ENCODE measurements at regions not wholly inside any gene's neighbourhood (a gene's known extent, or its start where the extent isn't known, plus 50 kb on each side); places are given as distances from the start of the nearest gene placed in this dataset.

DNA sequence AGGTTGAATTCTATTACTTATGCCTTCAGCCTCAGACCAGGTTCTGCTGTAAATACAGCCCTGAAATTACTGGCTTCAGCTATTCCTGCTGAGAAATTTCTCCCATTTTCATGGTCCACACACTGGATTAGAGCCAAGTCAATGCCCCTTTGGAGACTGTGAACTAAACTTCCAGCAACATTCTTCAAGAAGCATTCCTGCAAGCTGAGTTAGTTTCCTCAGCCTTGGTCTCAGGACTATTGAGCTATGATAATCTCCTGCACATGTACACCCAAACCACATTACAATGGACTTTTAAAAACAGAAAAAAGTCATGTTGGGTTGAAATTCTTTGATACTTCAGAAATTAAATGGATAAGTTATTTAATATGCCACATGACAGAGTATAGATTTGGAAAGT, 58.0 kb upstream of the AVPR1A start:
- Mint-ChIP-seq H3K36me3 (no peaks in the 10 kb centered on the region), H3K4me3 (no peak overlapping the region), H3K27me3 (ENCODE audit: low read depth in 3 of 3) (peaks cover 0 to 2% (median 0%) of the 10 kb centered on the region in 3 donors), H3K27ac (no peak overlapping the region), H3K4me1 (no peaks in the 10 kb centered on the region), H3K9me3 (peaks cover 0 to 5% (median 2%) of the 10 kb centered on the region in 7 donors)
- H3K27me3 ChIP-seq (ENCODE audit: control insufficient read depth in 2 of 2, insufficient read depth in 2 of 2, low read length in 2 of 2) = no peaks in the 10 kb centered on the region
- TF ChIP-seq, protein P1, sequence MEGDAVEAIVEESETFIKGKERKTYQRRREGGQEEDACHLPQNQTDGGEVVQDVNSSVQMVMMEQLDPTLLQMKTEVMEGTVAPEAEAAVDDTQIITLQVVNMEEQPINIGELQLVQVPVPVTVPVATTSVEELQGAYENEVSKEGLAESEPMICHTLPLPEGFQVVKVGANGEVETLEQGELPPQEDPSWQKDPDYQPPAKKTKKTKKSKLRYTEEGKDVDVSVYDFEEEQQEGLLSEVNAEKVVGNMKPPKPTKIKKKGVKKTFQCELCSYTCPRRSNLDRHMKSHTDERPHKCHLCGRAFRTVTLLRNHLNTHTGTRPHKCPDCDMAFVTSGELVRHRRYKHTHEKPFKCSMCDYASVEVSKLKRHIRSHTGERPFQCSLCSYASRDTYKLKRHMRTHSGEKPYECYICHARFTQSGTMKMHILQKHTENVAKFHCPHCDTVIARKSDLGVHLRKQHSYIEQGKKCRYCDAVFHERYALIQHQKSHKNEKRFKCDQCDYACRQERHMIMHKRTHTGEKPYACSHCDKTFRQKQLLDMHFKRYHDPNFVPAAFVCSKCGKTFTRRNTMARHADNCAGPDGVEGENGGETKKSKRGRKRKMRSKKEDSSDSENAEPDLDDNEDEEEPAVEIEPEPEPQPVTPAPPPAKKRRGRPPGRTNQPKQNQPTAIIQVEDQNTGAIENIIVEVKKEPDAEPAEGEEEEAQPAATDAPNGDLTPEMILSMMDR (IDR thresholded peaks at IDR 0.05) = no peak
- H4K20me1 ChIP-seq (ENCODE audit: insufficient read depth, low read length) = no peaks in the 10 kb centered on the region
- no peak overlapping the region for H3K4me3 ChIP-seq (replicated peaks in 1 of 3; ENCODE audit: low read depth in 2 of 3, low read length in 3 of 3)
- no peaks in the 10 kb centered on the region for H3K4me1 ChIP-seq (ENCODE audit: control insufficient read depth in 1 of 2, insufficient read depth in 2 of 2, low read length in 2 of 2)
- H3K4me2 ChIP-seq (replicated peaks; ENCODE audit: extremely low read depth, low read length, poor library complexity, severe bottlenecking) = no peak overlapping the region
- no peaks in the 10 kb centered on the region for H3K79me2 ChIP-seq (ENCODE audit: insufficient read depth, low read length)
- no peaks in the 10 kb centered on the region for H3K36me3 ChIP-seq (replicated peaks in 1 of 2; ENCODE audit: control insufficient read depth in 1 of 2, insufficient read depth in 2 of 2, low read length in 2 of 2)
- no peak overlapping the region for H3K27ac ChIP-seq (ENCODE audit: low read depth in 1 of 2, low read length in 2 of 2)
- no peak for DNase-seq
- H3K9ac ChIP-seq (ENCODE audit: insufficient read depth, low read length, poor library complexity, severe bottlenecking) = no peak overlapping the region
- intact Hi-C loops (cut with micrococcal nuclease) = no loop called here
- no peak overlapping the region for H2AFZ ChIP-seq (ENCODE audit: insufficient read depth, low read depth, low read length, poor library complexity, severe bottlenecking)
- H3K9me3 ChIP-seq (replicated peaks in 1 of 2; ENCODE audit: control insufficient read depth in 1 of 2, insufficient read depth in 1 of 2, low read length in 2 of 2) = no peaks in the 10 kb centered on the region

GRCh38 chr12:63206909-63207308, 55.9 kb upstream of the AVPR1A start:
- 67% methylated on average over 1 of the region's 3 CpGs for WGBS (ENCODE audit: insufficient coverage)
- Histone ChIP-seq H3K9me3 (replicated peaks in 1 of 2; ENCODE audit: control insufficient read depth in 1 of 2, insufficient read depth in 1 of 2, low read length in 2 of 2) (no peaks in the 10 kb centered on the region), H3K4me3 (replicated peaks in 1 of 3; ENCODE audit: low read depth in 2 of 3, low read length in 3 of 3) (no peak overlapping the region), H3K27me3 (ENCODE audit: control insufficient read depth in 2 of 2, insufficient read depth in 2 of 2, low read length in 2 of 2) (no peaks in the 10 kb centered on the region), H3K36me3 (replicated peaks in 1 of 2; ENCODE audit: control insufficient read depth in 1 of 2, insufficient read depth in 2 of 2, low read length in 2 of 2) (no peaks in the 10 kb centered on the region), H3K9ac (ENCODE audit: insufficient read depth, low read length, poor library complexity, severe bottlenecking) (no peak overlapping the region), H3K4me1 (ENCODE audit: control insufficient read depth in 1 of 2, insufficient read depth in 2 of 2, low read length in 2 of 2) (no peaks in the 10 kb centered on the region), H4K20me1 (ENCODE audit: insufficient read depth, low read length) (no peaks in the 10 kb centered on the region), H2AFZ (ENCODE audit: insufficient read depth, low read depth, low read length, poor library complexity, severe bottlenecking) (no peak overlapping the region), H3K27ac (ENCODE audit: low read depth in 1 of 2, low read length in 2 of 2) (no peak overlapping the region), H3K79me2 (ENCODE audit: insufficient read depth, low read length) (no peaks in the 10 kb centered on the region), H3K4me2 (replicated peaks; ENCODE audit: extremely low read depth, low read length, poor library complexity, severe bottlenecking) (no peak overlapping the region)
- intact Hi-C loops (cut with micrococcal nuclease) = no loop called here
- no peaks in the 10 kb centered on the region for H3K36me3 Mint-ChIP-seq
- peaks cover 0 to 2% (median 2%) of the 10 kb centered on the region in 3 donors for H3K27me3 Mint-ChIP-seq (ENCODE audit: low read depth in 3 of 3)
- no peak for DNase-seq
- H3K27ac Mint-ChIP-seq = no peak overlapping the region
- H3K4me1 Mint-ChIP-seq = no peaks in the 10 kb centered on the region
- no peak overlapping the region for H3K4me3 Mint-ChIP-seq
- H3K9me3 Mint-ChIP-seq = peaks cover 0 to 2% (median 0%) of the 10 kb centered on the region in 7 donors
- TF ChIP-seq, protein P1 (IDR thresholded peaks at IDR 0.05) = no peak
